Spleen (tissue), 11 donors: ENCODE measurements at regions not wholly inside any gene's neighbourhood (a gene's known extent, or its start where the extent isn't known, plus 50 kb on each side); places are given as distances from the start of the nearest gene placed in this dataset.

Experiments
- DNase-seq: peaks from one replicate; pipeline ENCODE4 v3.0.0-alpha.2; 2020
- H3K27ac ChIP-seq, 8 donors: fragments of 200-600 bp; sonication (generic) in 7 of 8; 1 replicate in 4 of 8; 2 replicates in 4 of 8; pipeline versions ENCODE4 v1.5.0 to v1.8.0; 2016 to 2021; ENCODE audit warnings: inconsistent platforms in 4 of 8, mild to moderate bottlenecking in 4 of 8, moderate library complexity in 1 of 8
- H3K27me3 ChIP-seq, 7 donors: fragments of 200-600 bp; sonication (generic) in 6 of 7; replicated peaks in 1 of 7; 1 replicate in 4 of 7; 2 replicates in 3 of 7; pipeline versions ENCODE4 v1.5.0 to v1.8.0; 2016 to 2021; ENCODE audit warnings: inconsistent platforms in 3 of 7, mild to moderate bottlenecking in 1 of 7
- H3K36me3 ChIP-seq, 6 donors: fragments of 200-600 bp; sonication (generic) in 5 of 6; 1 replicate in 4 of 6; 2 replicates in 2 of 6; pipeline versions ENCODE4 v1.5.0 to v1.8.0; 2016 to 2021; ENCODE audit warnings: inconsistent platforms in 2 of 6
- H3K4me1 ChIP-seq, 6 donors: fragments of 200-600 bp; sonication (generic) in 5 of 6; 1 replicate in 3 of 6; 2 replicates in 3 of 6; pipeline versions ENCODE4 v1.5.0 to v1.8.0; 2016 to 2021; ENCODE audit warnings: inconsistent platforms in 3 of 6
- H3K4me3 ChIP-seq, 8 donors: fragments of 200-600 bp; sonication (generic) in 7 of 8; 1 replicate in 4 of 8; 2 replicates in 4 of 8; pipeline versions ENCODE4 v1.5.0 to v1.8.0; 2016 to 2021; ENCODE audit warnings: inconsistent platforms in 4 of 8, mild to moderate bottlenecking in 4 of 8, moderate library complexity in 2 of 8
- H3K9me3 ChIP-seq, 8 donors: fragments of 200-600 bp; sonication (generic) in 7 of 8; 1 replicate in 4 of 8; 2 replicates in 4 of 8; pipeline versions ENCODE4 v1.5.0 to v1.8.0; 2016 to 2021; ENCODE audit warnings: inconsistent platforms in 4 of 8
- CTCF ChIP-seq, 11 experiments: fragments of 200-600 bp in 7 of 11; fragments of 450-650 bp in 4 of 11; sonication (generic) in 4 of 11; IDR thresholded peaks in 8 of 11; conservative IDR thresholded peaks in 3 of 11; 1 replicate in 7 of 11; 2 replicates in 4 of 11; pipeline versions ENCODE4 v1.4.0 to v1.8.0; 2016 to 2021; ENCODE audit warnings: antibody characterized with exemption in 11 of 11, inconsistent platforms in 4 of 11, mild to moderate bottlenecking in 1 of 11
- POLR2A ChIP-seq, 3 donors: fragments of 450-650 bp; IDR thresholded peaks; one replicate each; pipeline ENCODE4 v1.5.1; 2017; ENCODE audit warnings: antibody characterized with exemption in 3 of 3, mild to moderate bottlenecking in 1 of 3
- POLR2AphosphoS5 ChIP-seq, 3 donors: sonication (generic); formaldehyde crosslinking; IDR thresholded peaks; one replicate each; pipeline ENCODE4 v1.5.1; 2017; ENCODE audit warnings: antibody characterized with exemption in 3 of 3
- WGBS, 5 donors: extraction: QIAGEN DNeasy Blood & Tissue Kit in 3 of 5; methylation state at CpG; one replicate each; pipeline versions ENCODE4 v1.1.5 to v1.1.7; 2013 to 2018; 5-methylcytosine and 5-hydroxymethylcytosine counted together
- intact Hi-C: fragments of 100-400 bp; cut with DNase I; formaldehyde crosslinking; loops from one replicate; pipeline ENCODE4 v1.15.0; 2023; ENCODE audit warnings: low total_unique reads
- donor health status: healthy with polysubstance abuse.
- donor health status: DM: no; HTN: no; CAD: no; lungs with moderate emphysema.
- donor health status: DM: no; HTN: no; CAD: no.
- donor health status: Bipolar disorder and iron deficiency.
- donor health status: healthy.
- donor health status: DM: no; HTN: no; CAD: no.
- donor health status: DM: yes; HTN: yes; CAD: no.

- Histone ChIP-seq H3K36me3 (no peaks in the 10 kb centered on the region), H3K27me3 (no peaks in the 10 kb centered on the region), H3K9me3 (peaks cover 0 to 4% (median 0%) of the 10 kb centered on the region in 8 donors), H3K4me1 (no peaks in the 10 kb centered on the region), H3K27ac (no peak overlapping the region), H3K4me3 (no peak overlapping the region)
- TF ChIP-seq POLR2AphosphoS5 (IDR thresholded peaks at IDR 0.05) = no peak
- TF ChIP-seq CTCF (IDR thresholded peaks at IDR 0.05 in 8 of 11, conservative IDR thresholded peaks at IDR 0.05 in 3 of 11) = no peak
- TF ChIP-seq POLR2A (IDR thresholded peaks at IDR 0.05) = no peak
- WGBS, 5 donors = 87 to 100% (median 93%) methylated on average over 1 of the region's 1 CpG
- DNase-seq = no peak
- intact Hi-C loops = no loop called here
Measured at GRCh38 chr5:53275666-53276065, 166.1 kb upstream of the MOCS2 start.

GRCh38 chr5:53276825-53277224 lies 167.3 kb upstream of the MOCS2 start:
- intact Hi-C loops = no loop called here
- no peak for DNase-seq
- Histone ChIP-seq H3K9me3 (peaks cover 0 to 4% (median 0%) of the 10 kb centered on the region in 8 donors), H3K4me1 (no peaks in the 10 kb centered on the region), H3K27me3 (no peaks in the 10 kb centered on the region), H3K27ac (no peak overlapping the region), H3K36me3 (no peaks in the 10 kb centered on the region), H3K4me3 (no peak overlapping the region)
- no peak for TF ChIP-seq POLR2A (IDR thresholded peaks at IDR 0.05)
- no peak for TF ChIP-seq CTCF (IDR thresholded peaks at IDR 0.05 in 8 of 11, conservative IDR thresholded peaks at IDR 0.05 in 3 of 11)
- TF ChIP-seq POLR2AphosphoS5 (IDR thresholded peaks at IDR 0.05) = no peak
- 63 to 67% (median 64%) methylated on average over 3 of the region's 3 CpGs for WGBS, 5 donors

- Histone ChIP-seq H3K4me3 (no peak overlapping the region), H3K36me3 (no peaks in the 10 kb centered on the region), H3K27ac (no peak overlapping the region), H3K9me3 (peaks cover 0 to 8% (median 0%) of the 10 kb centered on the region in 8 donors), H3K27me3 (no peaks in the 10 kb centered on the region), H3K4me1 (no peaks in the 10 kb centered on the region)
- no peak for DNase-seq
- intact Hi-C loops = no loop called here
- no peak for TF ChIP-seq CTCF (IDR thresholded peaks at IDR 0.05 in 8 of 11, conservative IDR thresholded peaks at IDR 0.05 in 3 of 11)
- TF ChIP-seq POLR2AphosphoS5 (IDR thresholded peaks at IDR 0.05) = no peak
- TF ChIP-seq POLR2A (IDR thresholded peaks at IDR 0.05) = no peak
- WGBS, 5 donors = 53 to 71% (median 67%) methylated on average over 1 of the region's 1 CpG
Measured at GRCh38 chr5:53277491-53277890, 167.9 kb upstream of the MOCS2 start.

- no peak for TF ChIP-seq POLR2AphosphoS5 (IDR thresholded peaks at IDR 0.05)
- no peak for TF ChIP-seq CTCF (IDR thresholded peaks at IDR 0.05 in 8 of 11, conservative IDR thresholded peaks at IDR 0.05 in 3 of 11)
- no peak for TF ChIP-seq POLR2A (IDR thresholded peaks at IDR 0.05)
- intact Hi-C loops = no loop called here
- no peaks in the 10 kb centered on the region for H3K27me3 ChIP-seq
- H3K36me3 ChIP-seq = no peaks in the 10 kb centered on the region
- H3K4me1 ChIP-seq = no peaks in the 10 kb centered on the region
- DNase-seq = no peak
- no peak overlapping the region for H3K27ac ChIP-seq
- H3K9me3 ChIP-seq = peaks cover 0 to 53% (median 43%) of the 10 kb centered on the region in 8 donors
- H3K4me3 ChIP-seq = no peak overlapping the region
Measured at GRCh38 chr5:53287573-53287972, 178.0 kb upstream of the MOCS2 start.
